NT2/D1 (cell line): ENCODE measurements at regions not wholly inside any gene's neighbourhood (a gene's known extent, or its start where the extent isn't known, plus 50 kb on each side); places are given as distances from the start of the nearest gene placed in this dataset.

Source experiments
- SUZ12 ChIP-seq: IDR thresholded peaks from 2 replicates; pipeline ENCODE4 v1.6.1; 2011; ENCODE audit not compliant: insufficient read length, insufficient read depth; ENCODE audit errors: extremely low read depth
- YY1 ChIP-seq: IDR thresholded peaks from 2 replicates; pipeline ENCODE4 v1.6.1; 2011; ENCODE audit not compliant: insufficient read length, insufficient read depth
- ZNF274 ChIP-seq: IDR thresholded peaks from 2 replicates; pipeline ENCODE4 v1.6.1; 2011; ENCODE audit warnings: mild to moderate bottlenecking, low read depth, low read length

DNA sequence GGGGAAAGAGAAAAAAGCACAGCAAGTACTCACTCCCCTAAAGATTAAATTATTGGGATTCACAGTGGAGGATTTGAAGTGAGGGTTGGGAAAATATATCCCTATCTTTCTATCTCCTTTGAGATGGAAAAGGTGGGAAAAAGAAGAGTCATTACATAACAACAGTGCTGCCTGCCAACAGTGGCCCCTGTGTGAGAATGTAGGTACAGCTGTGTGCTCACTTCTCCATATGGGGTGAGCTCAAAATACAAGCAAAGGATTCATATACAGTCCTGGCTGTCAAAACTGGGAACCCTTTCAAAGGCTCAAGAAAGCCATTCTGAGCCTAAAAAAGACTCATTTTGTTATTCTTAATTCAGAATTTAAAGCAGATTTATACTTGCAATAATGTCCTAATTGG is 458.5 kb downstream of the GPAM start:
- TF ChIP-seq YY1 (no peak), ZNF274 (no peak), SUZ12 (no peak)
